Stimulated activated CD4-positive, alpha-beta T cell treated with anti-CD3 and anti-CD28 coated beads, Interleukin-12 subunit alpha, Interleukin-12 subunit beta, amount 100 ng/mL, for 48 hours (primary cell): ENCODE measurements at regions not wholly inside any gene's neighbourhood (a gene's known extent, or its start where the extent isn't known, plus 50 kb on each side); places are given as distances from the start of the nearest gene placed in this dataset.
A peak's percentile ranks its signal among the peaks of the same experiment; 100 is the strongest.
"Not testable (repeated sequence)": the region's sequence is repeated elsewhere in the genome, so short reads cannot be mapped to it uniquely, and the experiment has no call there.

ENCODE experiments used
- DNase-seq, 3 donors: peaks; one replicate each; pipeline ENCODE4 v3.0.0-alpha.2; 2020; ENCODE audit warnings: low read depth in 2 of 3, low spot score in 1 of 3

- DNase-seq: not testable (repeated sequence)
Observed at GRCh38 chr6:27827477-27827876, 84.7 kb downstream of the OR2B2 start.

GRCh38 chr6:27826612-27826985 is 85.6 kb downstream of the OR2B2 start:
- not testable (repeated sequence) for DNase-seq

GRCh38 chr6:27825848-27826611 is 86.2 kb downstream of the OR2B2 start:
- not testable (repeated sequence) for DNase-seq

GRCh38 chr6:27825025-27825793 is 87.0 kb downstream of the OR2B2 start:
- DNase-seq: no peak

- DNase-seq: peak in 1 of 3 donors; percentile 20
Observed at GRCh38 chr6:27824211-27825024, 87.8 kb downstream of the OR2B2 start.

GRCh38 chr6:27823714-27824210 is 88.4 kb downstream of the OR2B2 start:
- peak in 2 of 3 donors; percentile 44 to 61 for DNase-seq

GRCh38 chr6:27816906-27817305 is 95.3 kb downstream of the OR2B2 start:
- no peak for DNase-seq

- peak in 1 of 3 donors; percentile 72 for DNase-seq
Observed at GRCh38 chr6:27814665-27815424, 97.4 kb downstream of the OR2B2 start.

- DNase-seq: not testable (repeated sequence)
Observed at GRCh38 chr6:27814415-27814664, 97.9 kb downstream of the OR2B2 start.

GRCh38 chr6:27812805-27813492 is 99.2 kb downstream of the OR2B2 start:
- no peak for DNase-seq

GRCh38 chr6:27812078-27812804 is 100.0 kb downstream of the OR2B2 start:
- no peak for DNase-seq

GRCh38 chr6:27811451-27811772 is 100.8 kb downstream of the OR2B2 start:
- no peak for DNase-seq

GRCh38 chr6:27810768-27811450 is 101.3 kb downstream of the OR2B2 start:
- no peak for DNase-seq

GRCh38 chr6:27809939-27810767 is 102.0 kb downstream of the OR2B2 start:
- DNase-seq: peak in 1 of 3 donors; percentile 57

GRCh38 chr6:27809067-27809938 is 102.9 kb downstream of the OR2B2 start:
- no peak for DNase-seq

GRCh38 chr6:27808242-27809066 is 103.7 kb downstream of the OR2B2 start:
- not testable (repeated sequence) for DNase-seq
